ENCODE measurements at regions not wholly inside any gene's neighbourhood (a gene's known extent, or its start where the extent isn't known, plus 50 kb on each side); places are given as distances from the start of the nearest gene placed in this dataset.
"Not testable (repeated sequence)": the region's sequence is repeated elsewhere in the genome, so short reads cannot be mapped to it uniquely, and the experiment has no call there.

- Histone ChIP-seq H3K4me1 (ENCODE audit: low read length) (no peaks in the 10 kb centered on the region; the same call in 1 of the 2 replicates), H3K27me3 (ENCODE audit: low read depth, low read length) (no peaks in the 10 kb centered on the region), H3K9me3 (ENCODE audit: insufficient read depth, low read length) (no peaks in the 10 kb centered on the region), H3K4me3 (ENCODE audit: low read length) (no peak overlapping the region), H3K79me2 (ENCODE audit: low read length) (no peaks in the 10 kb centered on the region), H3K36me3 (replicated peaks; ENCODE audit: low read depth, low read length) (no peaks in the 10 kb centered on the region), H2AFZ (ENCODE audit: low read depth, low read length) (no peak overlapping the region), H3K27ac (ENCODE audit: low read length) (no peak overlapping the region), H4K20me1 (ENCODE audit: insufficient read depth, low read length) (no peaks in the 10 kb centered on the region), H3K4me2 (ENCODE audit: low read length) (no peak overlapping the region), H3K9ac (ENCODE audit: low read length) (no peak overlapping the region)
- TF ChIP-seq CTCF (IDR thresholded peaks at IDR 0.05; ENCODE audit: low read depth, low read length) = no peak
- no peak for TF ChIP-seq EZH2phosphoT487 (IDR thresholded peaks at IDR 0.05; ENCODE audit: low read depth)
Observed at GRCh38 chrX:39427492-39427891, 626.2 kb downstream of the MID1IP1 start.

- no peak overlapping the region for H2AFZ ChIP-seq (ENCODE audit: low read depth, low read length)
- no peaks in the 10 kb centered on the region for H4K20me1 ChIP-seq (ENCODE audit: insufficient read depth, low read length)
- H3K9me3 ChIP-seq (ENCODE audit: insufficient read depth, low read length) = no peaks in the 10 kb centered on the region
- H3K9ac ChIP-seq (ENCODE audit: low read length) = no peak overlapping the region
- no peaks in the 10 kb centered on the region; the same call in 1 of the 2 replicates for H3K4me1 ChIP-seq (ENCODE audit: low read length)
- TF ChIP-seq EZH2phosphoT487 (IDR thresholded peaks at IDR 0.05; ENCODE audit: low read depth) (no peak), CTCF (IDR thresholded peaks at IDR 0.05; ENCODE audit: low read depth, low read length) (no peak)
- H3K27ac ChIP-seq (ENCODE audit: low read length) = no peak overlapping the region
- H3K27me3 ChIP-seq (ENCODE audit: low read depth, low read length) = no peaks in the 10 kb centered on the region
- no peaks in the 10 kb centered on the region for H3K79me2 ChIP-seq (ENCODE audit: low read length)
- no peaks in the 10 kb centered on the region for H3K36me3 ChIP-seq (replicated peaks; ENCODE audit: low read depth, low read length)
- no peak overlapping the region for H3K4me3 ChIP-seq (ENCODE audit: low read length)
- no peak overlapping the region for H3K4me2 ChIP-seq (ENCODE audit: low read length)
Observed at GRCh38 chrX:39427906-39428305, 626.6 kb downstream of the MID1IP1 start.

- TF ChIP-seq CTCF (IDR thresholded peaks at IDR 0.05; ENCODE audit: low read depth, low read length) (no peak), EZH2phosphoT487 (IDR thresholded peaks at IDR 0.05; ENCODE audit: low read depth) (no peak)
- Histone ChIP-seq H3K4me2 (ENCODE audit: low read length) (no peak overlapping the region), H3K9me3 (ENCODE audit: insufficient read depth, low read length) (no peaks in the 10 kb centered on the region), H3K4me3 (ENCODE audit: low read length) (no peak overlapping the region), H3K79me2 (ENCODE audit: low read length) (no peaks in the 10 kb centered on the region), H3K36me3 (replicated peaks; ENCODE audit: low read depth, low read length) (no peaks in the 10 kb centered on the region), H3K9ac (ENCODE audit: low read length) (no peak overlapping the region), H3K4me1 (ENCODE audit: low read length) (no peaks in the 10 kb centered on the region; the same call in 1 of the 2 replicates), H2AFZ (ENCODE audit: low read depth, low read length) (no peak overlapping the region), H4K20me1 (ENCODE audit: insufficient read depth, low read length) (no peaks in the 10 kb centered on the region), H3K27me3 (ENCODE audit: low read depth, low read length) (no peaks in the 10 kb centered on the region), H3K27ac (ENCODE audit: low read length) (no peak overlapping the region)
Observed at GRCh38 chrX:39430551-39430950, 629.3 kb downstream of the MID1IP1 start.

- H4K20me1 ChIP-seq (ENCODE audit: insufficient read depth, low read length) = no peaks in the 10 kb centered on the region
- no peak for TF ChIP-seq CTCF (IDR thresholded peaks at IDR 0.05; ENCODE audit: low read depth, low read length)
- TF ChIP-seq EZH2phosphoT487 (IDR thresholded peaks at IDR 0.05; ENCODE audit: low read depth) = no peak
- no peaks in the 10 kb centered on the region for H3K9me3 ChIP-seq (ENCODE audit: insufficient read depth, low read length)
- no peak overlapping the region for H3K27ac ChIP-seq (ENCODE audit: low read length)
- H3K4me2 ChIP-seq (ENCODE audit: low read length) = no peak overlapping the region
- H2AFZ ChIP-seq (ENCODE audit: low read depth, low read length) = no peak overlapping the region
- no peaks in the 10 kb centered on the region for H3K27me3 ChIP-seq (ENCODE audit: low read depth, low read length)
- H3K4me1 ChIP-seq (ENCODE audit: low read length) = peaks cover 8% of the 10 kb centered on the region
- no peak overlapping the region for H3K9ac ChIP-seq (ENCODE audit: low read length)
- no peaks in the 10 kb centered on the region for H3K36me3 ChIP-seq (replicated peaks; ENCODE audit: low read depth, low read length)
- H3K4me3 ChIP-seq (ENCODE audit: low read length) = no peak overlapping the region
- no peaks in the 10 kb centered on the region for H3K79me2 ChIP-seq (ENCODE audit: low read length)
Observed at GRCh38 chrX:39431893-39432292, 630.6 kb downstream of the MID1IP1 start.

- H4K20me1 ChIP-seq (ENCODE audit: insufficient read depth, low read length); H3K27ac ChIP-seq (ENCODE audit: low read length): not testable (repeated sequence)
Observed at GRCh38 chrX:39434671-39435070, 633.4 kb downstream of the MID1IP1 start.

GRCh38 chrX:39436538-39436937, 635.3 kb downstream of the MID1IP1 start:
- H3K27me3 ChIP-seq (ENCODE audit: low read depth, low read length); H3K79me2 ChIP-seq (ENCODE audit: low read length); H3K36me3 ChIP-seq (replicated peaks; ENCODE audit: low read depth, low read length); H2AFZ ChIP-seq (ENCODE audit: low read depth, low read length); H3K27ac ChIP-seq (ENCODE audit: low read length); H3K4me2 ChIP-seq (ENCODE audit: low read length); H4K20me1 ChIP-seq (ENCODE audit: insufficient read depth, low read length); H3K9ac ChIP-seq (ENCODE audit: low read length); H3K4me3 ChIP-seq (ENCODE audit: low read length); H3K9me3 ChIP-seq (ENCODE audit: insufficient read depth, low read length): not testable (repeated sequence)
- peaks cover 25% of the 10 kb centered on the region for H3K4me1 ChIP-seq (ENCODE audit: low read length)

More at GRCh38 chrX:39434671-39435070, 633.4 kb downstream of the MID1IP1 start:
- H2AFZ ChIP-seq (ENCODE audit: low read depth, low read length); H3K27me3 ChIP-seq (ENCODE audit: low read depth, low read length); H3K79me2 ChIP-seq (ENCODE audit: low read length); H3K9me3 ChIP-seq (ENCODE audit: insufficient read depth, low read length); H3K9ac ChIP-seq (ENCODE audit: low read length); H3K4me1 ChIP-seq (ENCODE audit: low read length); H3K4me2 ChIP-seq (ENCODE audit: low read length); H3K36me3 ChIP-seq (replicated peaks; ENCODE audit: low read depth, low read length); H3K4me3 ChIP-seq (ENCODE audit: low read length): not testable (repeated sequence)

Data from OCI-LY3 (cell line).